HuH-7 (cell line): ENCODE measurements at regions not wholly inside any gene's neighbourhood (a gene's known extent, or its start where the extent isn't known, plus 50 kb on each side); places are given as distances from the start of the nearest gene placed in this dataset.

Source experiments
- DNase-seq: peaks from one replicate; pipeline ENCODE4 v3.0.0; 2011; ENCODE audit warnings: low spot score

DNA sequence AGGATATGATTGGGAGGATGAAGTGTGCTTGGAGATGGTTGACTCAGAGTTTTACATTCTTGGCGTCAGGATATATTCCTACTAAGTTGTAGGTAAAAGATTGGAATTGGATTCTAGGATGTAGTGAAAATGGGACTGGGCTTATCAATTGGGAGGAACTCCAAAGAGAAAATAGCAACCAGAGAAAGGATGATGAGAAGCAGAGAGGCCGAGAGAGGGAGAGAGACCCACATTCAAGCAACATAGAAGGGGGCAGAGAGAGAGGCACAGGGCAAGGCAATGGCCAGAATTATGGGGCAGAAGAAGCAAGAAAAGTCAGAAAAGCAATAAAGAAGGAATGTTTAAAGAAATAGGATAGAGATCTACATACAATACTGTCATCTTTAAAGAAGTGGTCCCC lies 217.9 kb upstream of the ACTBL2 start:
- no peak for DNase-seq

GRCh38 chr5:57700072-57700471 lies 217.5 kb upstream of the ACTBL2 start:
- DNase-seq: no peak

DNA sequence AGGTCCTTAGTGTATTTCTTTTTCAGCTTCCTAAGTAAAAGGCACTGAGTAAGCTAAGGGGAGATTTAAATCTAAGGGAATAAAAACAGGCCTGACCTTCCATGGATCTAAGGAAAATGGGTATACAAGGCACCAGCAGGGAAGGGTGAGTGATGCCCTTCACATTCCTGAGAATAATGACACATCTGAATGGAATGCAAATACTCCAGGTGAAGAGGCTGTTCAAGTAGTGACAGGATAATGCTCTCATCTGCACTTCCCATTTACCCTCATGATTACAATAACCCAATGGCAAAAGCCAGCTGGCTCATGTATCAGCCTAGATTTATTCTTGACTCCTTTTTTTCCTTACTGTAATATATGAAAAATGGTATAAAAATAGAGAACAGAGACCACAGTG lies 216.2 kb upstream of the ACTBL2 start:
- DNase-seq: no peak

DNA sequence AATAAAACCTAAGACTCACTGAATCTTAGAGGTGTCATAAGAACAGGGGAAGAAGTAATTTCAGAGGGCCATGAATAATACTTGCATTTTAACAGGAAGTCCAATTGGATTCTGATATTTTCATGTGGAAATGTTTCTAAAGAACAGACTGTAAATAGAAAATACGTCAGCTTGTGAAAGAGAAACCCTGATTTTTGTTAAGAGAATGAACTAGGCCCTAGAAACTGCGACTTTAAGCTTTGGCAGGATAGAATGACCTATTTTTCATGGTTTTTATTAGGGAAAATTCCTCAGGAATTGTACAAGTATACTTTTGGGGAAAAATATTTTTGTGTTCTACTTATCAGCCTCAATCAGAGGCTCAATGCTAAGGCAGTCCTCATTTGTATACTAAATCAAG lies 215.5 kb upstream of the ACTBL2 start:
- DNase-seq: no peak

DNA sequence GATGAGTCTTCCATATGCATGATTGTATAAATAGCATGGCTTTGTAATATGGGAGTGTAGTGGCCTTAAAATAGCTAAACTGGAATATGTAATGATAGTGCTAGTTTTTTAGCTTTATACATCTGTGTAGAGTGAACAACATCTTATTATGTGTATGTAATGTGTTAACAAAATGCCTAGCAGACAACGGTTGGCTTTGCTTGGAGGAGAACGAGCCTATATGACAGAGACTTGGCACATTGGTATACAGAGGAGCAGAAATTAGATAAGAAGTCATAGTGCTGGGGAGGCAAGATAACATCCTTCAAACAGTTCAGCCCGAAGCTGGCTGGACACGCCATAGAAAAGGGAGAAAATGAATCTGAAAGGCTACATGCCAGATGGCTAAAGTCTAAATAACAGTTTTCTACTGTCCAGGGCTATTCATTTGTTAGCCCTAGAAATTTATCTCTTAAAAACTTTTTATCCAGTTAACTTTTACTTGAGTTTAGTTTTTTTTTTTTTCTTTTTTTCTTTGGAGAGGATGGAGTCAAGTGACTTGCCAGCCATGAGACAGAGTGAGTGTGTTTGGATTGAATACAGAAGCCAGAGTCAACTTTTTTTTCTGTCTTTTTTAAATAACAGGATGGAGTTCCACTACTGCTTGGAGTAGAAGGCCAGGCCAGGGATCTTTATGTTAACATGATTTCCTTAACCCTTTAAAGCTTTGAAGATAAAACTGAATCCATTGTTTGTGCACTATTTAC lies 214.4 kb upstream of the ACTBL2 start:
- DNase-seq: no peak

DNA sequence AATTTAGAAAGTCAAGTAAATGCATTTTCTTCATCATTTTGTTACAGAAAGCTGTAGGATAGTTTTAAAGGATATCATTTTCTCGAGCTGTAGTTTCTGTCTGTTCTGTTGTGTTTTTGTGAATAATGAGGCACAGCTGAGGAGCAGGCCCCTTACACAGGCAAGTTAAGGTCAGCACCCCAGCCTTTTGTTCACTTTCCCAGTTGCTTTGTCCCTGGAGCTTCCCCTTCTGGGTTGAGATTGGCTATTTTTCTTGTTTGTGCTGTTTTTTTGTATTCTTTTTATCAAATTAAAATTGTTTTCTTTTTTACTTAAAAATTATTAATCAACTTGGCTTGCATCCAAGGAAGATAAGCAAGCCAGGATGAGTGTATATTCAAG lies 213.8 kb upstream of the ACTBL2 start:
- no peak for DNase-seq

GRCh38 chr5:57695706-57696388 lies 213.2 kb upstream of the ACTBL2 start:
- DNase-seq: no peak

DNA sequence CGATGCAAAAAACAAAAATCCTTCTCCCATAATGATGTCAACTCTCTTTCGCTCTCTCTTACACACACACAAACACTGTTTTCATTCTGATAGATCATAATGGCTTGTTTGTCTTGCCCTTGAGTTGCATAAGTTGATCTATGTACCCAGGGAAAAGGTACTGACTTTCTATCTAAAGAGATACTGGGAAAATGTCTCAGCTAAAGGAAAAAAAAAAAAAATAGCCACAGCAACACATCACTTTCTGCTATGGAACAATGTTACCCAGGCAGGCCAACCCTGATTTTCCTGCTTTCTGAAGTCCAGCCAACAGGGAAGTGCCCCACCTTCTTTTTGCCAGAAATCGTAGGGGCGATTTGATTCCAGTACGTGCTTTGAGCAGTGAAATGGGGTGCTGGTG lies 212.6 kb upstream of the ACTBL2 start:
- DNase-seq: no peak

DNA sequence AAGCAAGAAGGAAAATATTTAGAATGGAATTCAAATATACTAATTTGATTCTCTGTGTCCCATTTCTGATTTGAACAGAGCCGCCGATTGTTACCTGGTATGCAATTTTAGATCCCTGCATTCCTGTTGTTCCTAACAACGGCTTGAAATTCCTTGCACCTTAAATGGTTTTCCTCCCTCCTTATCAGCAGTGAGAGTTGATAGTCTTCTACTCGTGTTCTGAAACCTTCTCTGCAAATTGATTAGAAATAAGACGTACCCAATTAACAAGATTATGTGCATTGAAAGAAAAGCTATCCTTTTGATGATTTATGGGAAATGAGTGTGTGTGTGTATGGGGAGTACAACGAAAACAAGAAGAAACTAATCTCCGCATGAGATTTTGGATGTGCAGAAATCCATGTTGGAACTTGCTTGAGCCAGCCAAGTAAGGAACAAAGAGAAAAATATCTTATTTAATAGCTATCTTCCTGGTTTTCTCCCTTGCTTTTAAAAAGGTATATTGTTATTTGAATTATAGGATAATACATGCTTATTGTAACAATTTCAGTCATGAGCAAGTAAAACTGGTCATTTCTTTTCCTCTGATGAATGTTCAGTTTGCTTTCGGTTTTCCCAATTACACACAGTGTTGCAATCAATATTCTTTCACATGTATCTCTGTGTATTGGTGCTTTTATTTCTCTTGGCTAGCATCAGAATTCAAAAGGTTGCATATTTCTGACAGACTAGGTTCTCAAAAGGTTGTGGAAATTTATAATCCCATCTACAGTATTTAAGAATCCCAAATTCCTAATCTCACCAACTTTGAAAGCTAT lies 211.1 kb upstream of the ACTBL2 start:
- DNase-seq: no peak

DNA sequence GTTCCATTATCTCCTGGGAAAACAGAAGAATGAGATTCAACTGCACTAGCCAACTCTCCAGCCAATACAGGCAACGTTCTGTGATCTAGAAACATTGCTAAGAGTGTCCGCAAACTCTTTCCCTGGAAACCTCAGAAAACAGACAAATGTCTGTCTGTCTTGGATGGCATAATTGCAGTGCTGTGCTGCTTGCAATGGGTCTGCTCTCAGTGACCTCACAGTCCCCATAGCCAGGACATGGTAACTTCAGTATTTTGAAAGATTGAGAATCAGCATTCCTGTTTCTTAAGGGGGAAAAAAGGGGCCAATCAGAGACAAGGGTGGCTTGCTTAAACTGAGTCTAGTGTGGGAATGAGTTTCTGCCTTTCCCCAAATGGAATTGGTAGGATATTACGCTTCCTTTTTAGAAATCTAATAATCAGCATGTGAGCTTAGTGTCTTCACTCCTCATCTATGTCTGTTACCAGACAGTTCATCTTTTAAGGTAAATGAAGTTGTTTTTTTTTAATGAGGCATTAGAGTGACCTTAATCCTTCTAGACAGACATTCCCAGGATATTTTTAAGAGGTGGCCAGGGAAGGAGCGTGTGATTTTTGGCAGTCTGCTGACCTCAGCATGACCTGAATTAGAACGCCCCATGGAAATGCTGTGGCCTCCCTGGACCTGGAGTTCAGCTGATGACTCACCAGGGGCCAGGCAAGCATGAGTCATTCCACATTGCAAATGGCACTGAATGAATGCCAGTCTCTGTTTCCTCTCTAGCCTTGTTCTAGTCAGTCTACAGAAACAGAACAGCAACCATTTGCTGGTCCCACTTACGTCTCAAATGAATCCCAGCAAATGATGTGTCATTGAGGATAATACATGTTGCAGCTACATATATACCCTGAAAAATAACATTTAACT lies 210.2 kb upstream of the ACTBL2 start:
- peak; percentile 25 for DNase-seq

DNA sequence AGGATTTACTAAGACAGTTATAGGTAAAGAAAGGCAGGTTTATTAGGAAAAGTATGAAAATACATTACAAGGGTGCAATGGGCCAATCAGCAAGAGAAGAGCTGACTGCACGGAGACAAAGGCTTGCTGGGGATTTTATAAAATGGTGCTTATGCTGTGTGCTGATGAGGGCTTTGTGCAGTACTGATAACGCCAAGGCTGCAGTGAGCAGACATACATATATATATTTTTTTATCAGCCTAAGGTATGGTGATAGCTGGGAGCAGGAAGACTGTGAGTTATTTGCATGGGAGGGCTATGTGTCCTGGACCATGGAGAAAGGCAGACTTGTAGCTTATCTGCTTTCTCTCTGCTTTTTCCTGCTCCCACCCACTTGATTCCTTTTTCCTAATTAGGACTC lies 208.1 kb upstream of the ACTBL2 start:
- no peak for DNase-seq

GRCh38 chr5:57687596-57687995 lies 205.0 kb upstream of the ACTBL2 start:
- DNase-seq: no peak

- DNase-seq: no peak
Measured at GRCh38 chr5:57685516-57686255, 203.1 kb upstream of the ACTBL2 start.

GRCh38 chr5:57684299-57684702 lies 201.7 kb upstream of the ACTBL2 start:
- DNase-seq: no peak

DNA sequence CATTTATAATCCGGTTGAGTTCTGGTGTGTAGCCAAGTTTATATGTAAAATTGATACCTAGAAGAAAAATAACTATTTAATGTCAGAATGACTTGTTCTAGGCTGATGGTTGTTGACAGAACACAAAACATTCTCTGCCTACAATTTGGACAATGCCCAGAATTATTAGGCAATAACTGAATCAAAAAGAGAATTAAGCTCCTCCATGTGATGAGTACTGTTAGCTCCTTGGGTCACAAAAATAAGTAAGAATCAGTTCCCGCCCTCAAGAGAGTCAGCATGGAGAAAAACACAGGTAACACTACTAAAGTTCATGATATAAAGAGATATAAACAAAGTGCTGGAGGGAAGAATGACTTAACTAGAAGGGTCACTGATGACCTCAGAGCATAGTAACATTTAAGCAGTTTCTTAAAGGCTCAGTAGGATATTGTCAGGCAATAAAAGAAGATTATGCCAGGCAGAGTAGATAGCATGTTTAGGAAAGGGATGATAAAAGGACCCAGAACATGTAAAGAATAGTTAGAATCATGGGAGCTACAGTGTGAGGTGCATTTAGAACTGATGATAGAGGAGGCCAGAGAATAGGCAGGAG lies 200.5 kb upstream of the ACTBL2 start:
- DNase-seq: no peak

DNA sequence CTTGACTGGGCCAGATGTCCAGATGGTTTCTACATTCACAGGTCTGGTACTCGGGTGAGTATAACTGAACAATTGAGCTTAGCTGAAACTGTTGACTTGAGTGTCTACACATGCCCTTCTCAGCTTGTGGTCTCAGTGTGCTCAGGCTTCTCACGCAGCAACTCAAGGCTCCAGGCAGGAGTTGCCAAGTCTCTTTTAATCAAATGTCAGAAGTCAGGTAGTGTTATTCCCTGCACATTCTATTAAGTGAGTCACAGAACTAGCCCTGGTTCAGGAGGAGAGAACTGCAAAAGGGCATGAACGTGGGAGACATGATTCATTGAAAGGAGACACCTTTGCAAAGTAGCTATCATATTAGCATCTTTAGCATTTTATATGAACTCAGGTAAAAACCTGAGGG lies 199.3 kb upstream of the ACTBL2 start:
- no peak for DNase-seq

- no peak for DNase-seq
Measured at GRCh38 chr5:57680686-57681085, 198.1 kb upstream of the ACTBL2 start.

DNA sequence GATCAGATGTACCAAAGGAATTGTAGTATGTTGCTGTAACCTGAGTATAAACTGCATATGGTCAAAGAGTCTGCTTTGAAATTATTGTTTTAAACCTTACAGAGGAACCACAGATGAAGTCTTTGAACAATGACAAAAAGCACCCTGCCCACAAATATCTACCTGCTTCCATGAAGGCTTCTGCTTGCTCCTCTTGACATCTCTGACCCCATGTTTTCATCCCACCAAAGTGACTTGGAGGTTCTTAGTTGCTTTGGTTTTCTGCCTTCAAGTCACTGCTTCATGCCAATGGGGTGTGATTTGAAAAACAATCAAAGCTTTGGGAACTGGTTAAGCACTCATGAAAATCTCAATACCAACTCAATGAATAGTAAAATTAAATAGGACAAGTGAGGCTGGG lies 194.6 kb upstream of the ACTBL2 start:
- DNase-seq: no peak

DNA sequence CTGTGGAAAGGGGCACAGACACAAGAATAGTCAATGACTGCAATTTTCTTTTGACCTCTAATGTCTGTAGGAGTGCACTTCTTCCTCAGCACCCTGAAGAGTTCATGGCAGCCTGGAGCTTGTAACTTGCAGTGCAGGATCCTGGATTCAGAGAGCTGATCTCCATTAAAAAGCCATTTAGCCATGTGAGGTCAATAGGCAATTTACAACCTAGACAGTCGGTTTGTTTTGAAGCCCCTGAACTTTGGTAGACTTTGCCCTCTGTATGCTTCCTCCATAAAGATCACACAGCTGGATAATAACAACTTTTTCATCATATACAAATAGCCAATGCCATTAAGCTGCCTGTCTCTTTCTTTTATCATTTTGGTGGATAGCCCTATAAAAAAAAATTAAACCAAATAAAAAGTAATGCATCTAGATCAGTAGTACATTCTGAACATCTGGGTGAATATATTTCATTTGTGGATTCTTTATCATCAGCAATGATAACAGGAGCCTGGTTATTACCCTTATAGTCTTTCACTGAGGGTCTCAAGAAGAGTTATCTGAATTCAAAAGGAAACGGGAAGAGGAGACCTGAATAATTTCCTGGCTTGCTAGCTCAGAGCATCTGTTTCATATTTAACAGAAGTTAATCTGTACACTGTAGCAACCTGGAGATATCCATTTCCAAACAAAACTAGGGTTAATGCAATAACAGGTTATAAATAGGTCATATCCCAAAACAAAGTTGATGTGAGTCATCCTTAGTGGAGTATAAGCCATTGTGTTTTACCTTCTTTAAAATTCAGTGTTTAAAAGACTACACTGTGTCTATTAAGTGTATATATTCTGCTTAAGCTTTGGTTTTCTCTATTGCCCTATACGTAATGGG lies 193.8 kb upstream of the ACTBL2 start:
- no peak for DNase-seq

DNA sequence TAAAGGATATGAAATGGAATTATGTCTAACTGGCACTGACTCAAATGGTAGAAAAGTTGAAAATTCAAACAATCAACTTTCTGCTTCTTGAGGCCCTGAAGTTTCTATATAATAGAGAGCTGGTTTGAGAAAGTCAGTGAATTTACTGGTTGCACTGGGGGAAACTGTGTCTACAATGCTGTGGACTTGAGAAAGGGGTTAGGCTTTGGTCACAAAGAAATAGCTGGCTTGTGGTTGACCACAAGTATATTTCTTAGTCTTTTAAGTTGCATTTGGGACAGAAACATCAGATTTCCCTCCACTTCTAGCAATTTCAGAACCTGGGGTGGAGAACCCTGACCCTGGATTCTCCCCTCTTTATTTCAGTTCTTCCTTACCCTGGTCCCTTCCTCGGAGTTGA lies 192.6 kb upstream of the ACTBL2 start:
- no peak for DNase-seq
